AG04449 (cell line): ENCODE measurements at regions not wholly inside any gene's neighbourhood (a gene's known extent, or its start where the extent isn't known, plus 50 kb on each side); places are given as distances from the start of the nearest gene placed in this dataset.

ENCODE experiments used
- CTCF ChIA-PET: fragments of 350-600 bp; formaldehyde crosslinking; extraction: SDS; loops from one replicate; lab custom pipeline; 2021; ENCODE audit warnings: antibody characterized with exemption; lab: Yijun Ruan, JAX
- POLR2A ChIA-PET: fragments of 400-600, 350-600 bp; formaldehyde crosslinking; extraction: SDS; loops from one replicate; lab custom pipeline; 2020; ENCODE audit warnings: antibody characterized with exemption, inconsistent platforms; lab: Yijun Ruan, JAX
- DNase-seq: peaks from one replicate; pipeline ENCODE4 v3.0.0-alpha.2; 2010; ENCODE audit warnings: low read depth, low spot score
- H3K4me3 ChIP-seq: 2 replicates; pipeline ENCODE4 v1.5.1; 2011; ENCODE audit warnings: low read depth, mild to moderate bottlenecking, control low read depth, low read length
- TF ChIP-seq, protein P1 (sequence below): IDR thresholded peaks from one replicate; pipeline ENCODE4 v1.5.1; 2011; ENCODE audit warnings: mild to moderate bottlenecking, moderate library complexity, low read length, control low read depth, inconsistent platforms; ENCODE audit not compliant: insufficient read depth; ENCODE audit errors: missing control alignments

GRCh38 chr5:98354922-98355321 is 418.5 kb upstream of the RGMB start:
- TF ChIP-seq, protein P1, sequence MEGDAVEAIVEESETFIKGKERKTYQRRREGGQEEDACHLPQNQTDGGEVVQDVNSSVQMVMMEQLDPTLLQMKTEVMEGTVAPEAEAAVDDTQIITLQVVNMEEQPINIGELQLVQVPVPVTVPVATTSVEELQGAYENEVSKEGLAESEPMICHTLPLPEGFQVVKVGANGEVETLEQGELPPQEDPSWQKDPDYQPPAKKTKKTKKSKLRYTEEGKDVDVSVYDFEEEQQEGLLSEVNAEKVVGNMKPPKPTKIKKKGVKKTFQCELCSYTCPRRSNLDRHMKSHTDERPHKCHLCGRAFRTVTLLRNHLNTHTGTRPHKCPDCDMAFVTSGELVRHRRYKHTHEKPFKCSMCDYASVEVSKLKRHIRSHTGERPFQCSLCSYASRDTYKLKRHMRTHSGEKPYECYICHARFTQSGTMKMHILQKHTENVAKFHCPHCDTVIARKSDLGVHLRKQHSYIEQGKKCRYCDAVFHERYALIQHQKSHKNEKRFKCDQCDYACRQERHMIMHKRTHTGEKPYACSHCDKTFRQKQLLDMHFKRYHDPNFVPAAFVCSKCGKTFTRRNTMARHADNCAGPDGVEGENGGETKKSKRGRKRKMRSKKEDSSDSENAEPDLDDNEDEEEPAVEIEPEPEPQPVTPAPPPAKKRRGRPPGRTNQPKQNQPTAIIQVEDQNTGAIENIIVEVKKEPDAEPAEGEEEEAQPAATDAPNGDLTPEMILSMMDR = no peak
- CTCF ChIA-PET = interaction anchor here (0.7 to 4.5 kb wide), 5 partner anchors 9 to 1124 kb away, joined by 3 to 39 read pairs (median 3); no protein-coding TSS in a partner anchor
- DNase-seq = no peak
- POLR2A ChIA-PET = no interaction called here
- H3K4me3 ChIP-seq = no peak overlapping the region

GRCh38 chr5:98360548-98360947 is 412.9 kb upstream of the RGMB start:
- TF ChIP-seq, protein P1 = no peak
- H3K4me3 ChIP-seq = no peak overlapping the region
- ChIA-PET POLR2A (no interaction called here), CTCF (interaction anchor here (0.8 to 1.4 kb wide), 3 partner anchors 9 to 436 kb away, joined by 3 read pairs; no protein-coding TSS in a partner anchor)
- DNase-seq = no peak

GRCh38 chr5:98363157-98363556 is 410.3 kb upstream of the RGMB start:
- ChIA-PET CTCF (interaction anchor here (0.8 to 2.1 kb wide), 5 partner anchors 9 to 406 kb away, joined by 3 to 5 read pairs (median 4); no protein-coding TSS in a partner anchor), POLR2A (no interaction called here)
- TF ChIP-seq, protein P1 = no peak
- H3K4me3 ChIP-seq = no peak overlapping the region
- no peak for DNase-seq

DNA sequence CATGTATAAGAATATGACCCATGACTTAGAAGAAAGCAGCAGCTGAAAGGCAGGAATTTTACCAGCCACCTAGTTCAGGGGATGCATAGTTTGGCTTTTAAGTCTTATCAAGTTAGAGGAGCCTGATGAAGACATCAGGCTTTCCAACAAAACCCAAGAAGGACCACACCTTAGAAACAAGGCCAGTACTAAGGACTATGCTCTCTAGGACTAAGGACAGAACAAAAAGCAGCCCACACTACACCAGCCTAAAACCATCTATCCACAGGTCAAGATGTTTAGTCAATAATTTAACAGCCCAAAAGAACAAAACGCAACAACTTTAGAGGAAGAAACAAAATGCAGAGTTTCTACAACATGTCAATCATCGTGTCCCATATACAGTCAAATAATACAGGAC is 408.9 kb upstream of the RGMB start:
- no peak for DNase-seq
- CTCF ChIA-PET = interaction anchor here (0.9 to 2.5 kb wide), 2 partner anchors 9 to 404 kb away, joined by 3 to 12 read pairs; no protein-coding TSS in a partner anchor
- H3K4me3 ChIP-seq = no peak overlapping the region
- TF ChIP-seq, protein P1 = no peak
- POLR2A ChIA-PET = no interaction called here

- DNase-seq = no peak
- POLR2A ChIA-PET = no interaction called here
- H3K4me3 ChIP-seq = no peak overlapping the region
- CTCF ChIA-PET = interaction anchor here (1.0 to 2.5 kb wide), 2 partner anchors 10 to 404 kb away, joined by 3 to 12 read pairs; no protein-coding TSS in a partner anchor
- TF ChIP-seq, protein P1 = no peak
Measured at GRCh38 chr5:98365126-98365525, 408.3 kb upstream of the RGMB start.

GRCh38 chr5:98368141-98368540 is 405.3 kb upstream of the RGMB start:
- DNase-seq = no peak
- ChIA-PET CTCF (no interaction called here), POLR2A (no interaction called here)
- TF ChIP-seq, protein P1 = no peak
- H3K4me3 ChIP-seq = no peak overlapping the region
